ENCODE measurements at regions not wholly inside any gene's neighbourhood (a gene's known extent, or its start where the extent isn't known, plus 50 kb on each side); places are given as distances from the start of the nearest gene placed in this dataset.
"Not testable (repeated sequence)": the region's sequence is repeated elsewhere in the genome, so short reads cannot be mapped to it uniquely, and the experiment has no call there.

- not testable (repeated sequence) for DNase-seq
These were observed 315.2 kb downstream of the SV2B start for GRCh38 chr15:91415258-91415657.

- DNase-seq: no peak
These were observed 320.6 kb downstream of the SV2B start for GRCh38 chr15:91420689-91421088.

DNA sequence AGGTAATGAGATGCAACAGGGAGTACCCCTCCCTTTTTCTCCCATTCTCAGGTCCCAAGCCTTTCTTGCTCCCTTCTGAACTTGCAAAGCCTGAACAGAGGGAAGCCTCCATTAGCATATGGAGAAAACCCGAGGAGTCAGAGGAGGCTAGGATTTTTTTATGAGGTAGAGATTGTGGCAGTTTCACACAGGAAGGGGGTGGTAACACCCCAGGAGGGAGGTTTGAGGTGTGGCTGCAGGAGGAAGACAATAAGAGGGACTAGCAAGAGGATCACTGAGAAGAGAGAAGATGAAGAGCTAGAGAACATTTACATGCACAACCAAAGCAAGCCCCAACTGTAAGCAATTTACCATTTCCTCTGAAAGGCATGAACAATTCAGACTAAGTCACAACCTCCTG is 322.7 kb downstream of the SV2B start:
- DNase-seq: no peak

GRCh38 chr15:91424001-91424400 is 323.9 kb downstream of the SV2B start:
- DNase-seq: no peak

GRCh38 chr15:91426412-91426811 is 326.4 kb downstream of the SV2B start:
- no peak for DNase-seq

DNA sequence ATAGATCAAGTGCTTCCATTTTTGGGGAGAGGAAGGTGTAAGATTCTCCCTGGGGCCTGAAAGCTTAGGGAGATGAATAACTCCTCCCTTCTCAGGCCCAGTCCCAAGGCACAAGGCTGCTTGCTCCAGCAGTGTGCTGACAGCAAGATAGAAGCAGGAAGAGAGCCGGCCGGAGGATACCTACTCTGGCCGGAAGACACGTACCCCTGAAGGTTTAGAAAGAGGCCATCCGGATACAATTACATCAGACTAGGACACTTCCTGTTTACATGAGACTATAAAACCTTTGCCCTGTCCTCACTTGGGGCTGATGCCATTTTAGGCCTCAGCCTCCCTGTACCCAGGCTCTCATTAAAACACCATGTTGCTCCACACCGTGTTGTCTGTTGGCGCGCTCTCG is 329.9 kb downstream of the SV2B start:
- no peak for DNase-seq

DNA sequence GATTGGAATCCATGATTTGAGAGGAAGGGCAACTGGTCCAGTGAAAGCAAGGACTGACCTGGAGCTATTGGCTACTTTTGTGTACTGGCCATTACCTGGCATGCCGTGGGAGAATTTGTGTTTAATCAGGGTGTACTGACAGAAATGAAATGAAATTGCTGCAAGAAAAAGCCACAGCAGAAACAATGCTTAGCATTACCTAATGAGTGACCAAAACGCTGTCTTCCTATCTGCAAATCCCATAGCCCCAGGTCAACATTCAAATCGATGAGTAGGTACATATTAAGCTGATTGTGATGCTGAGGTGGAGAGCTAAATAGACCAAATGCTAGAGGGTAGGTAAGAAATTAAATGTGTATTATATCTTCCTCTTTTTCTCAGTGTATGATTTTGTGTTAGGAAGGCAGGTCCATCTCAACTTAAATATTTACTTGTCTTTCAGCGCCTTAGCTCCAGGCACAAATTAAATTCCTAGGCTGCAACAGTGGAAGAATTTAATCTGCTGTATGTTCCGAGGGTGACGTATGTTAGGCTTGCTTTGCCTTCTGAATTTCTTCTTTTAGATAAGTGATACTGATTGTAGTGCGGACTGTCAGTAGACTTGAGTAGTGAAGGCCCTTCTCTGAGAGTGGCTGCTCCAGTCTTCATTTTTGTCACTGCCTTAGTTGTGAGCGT is 331.1 kb downstream of the SV2B start:
- no peak for DNase-seq

GRCh38 chr15:91435113-91435512 is 335.1 kb downstream of the SV2B start:
- no peak for DNase-seq

- DNase-seq: no peak
These were observed 344.6 kb downstream of the SV2B start for GRCh38 chr15:91444656-91445055.

GRCh38 chr15:91445695-91446228 is 345.7 kb downstream of the SV2B start:
- no peak for DNase-seq

GRCh38 chr15:91447991-91448644 is 348.1 kb downstream of the SV2B start:
- DNase-seq: no peak

GRCh38 chr15:91453376-91453775 is 353.3 kb downstream of the SV2B start:
- DNase-seq: not testable (repeated sequence)

- no peak for DNase-seq
These were observed 356.2 kb downstream of the SV2B start for GRCh38 chr15:91456251-91456718.

DNA sequence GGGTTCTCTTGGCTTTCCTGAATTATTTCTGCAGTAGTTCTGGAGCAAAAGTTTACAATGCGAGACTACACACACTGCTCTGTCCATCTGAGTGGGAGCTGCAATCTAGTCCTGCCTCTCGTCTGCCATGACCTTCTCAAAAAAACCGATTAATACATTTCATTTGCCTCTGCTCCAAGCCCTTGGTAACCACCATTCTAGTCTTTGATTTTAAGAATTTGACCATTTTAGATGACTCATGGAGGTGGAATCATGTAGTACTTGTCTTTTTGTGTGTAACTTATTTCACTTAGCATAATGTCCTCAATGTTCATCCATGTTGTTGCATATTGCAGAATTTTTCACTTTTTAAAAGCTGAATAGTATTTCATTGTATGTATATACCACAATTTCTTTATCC is 356.9 kb downstream of the SV2B start:
- DNase-seq: no peak

DNA sequence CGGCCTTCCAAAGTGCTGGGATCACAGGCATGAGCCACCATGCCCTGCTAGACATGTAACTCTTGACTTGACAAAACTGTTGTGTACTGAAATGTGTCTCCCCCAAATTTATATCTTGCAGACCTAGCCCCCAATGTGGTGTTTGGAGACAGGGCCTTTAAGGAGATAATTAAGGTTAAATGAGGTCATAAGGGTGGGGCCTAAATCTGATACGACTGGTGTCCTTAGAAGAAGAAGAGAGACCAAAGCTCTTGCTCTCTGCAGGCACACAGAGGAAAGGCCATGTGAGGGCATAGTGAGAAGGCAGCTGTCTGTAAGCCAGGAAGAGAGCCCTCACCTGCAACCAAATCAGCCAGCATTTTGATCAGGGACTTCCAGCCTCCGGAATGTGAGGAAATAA is 361.3 kb downstream of the SV2B start:
- no peak for DNase-seq

DNA sequence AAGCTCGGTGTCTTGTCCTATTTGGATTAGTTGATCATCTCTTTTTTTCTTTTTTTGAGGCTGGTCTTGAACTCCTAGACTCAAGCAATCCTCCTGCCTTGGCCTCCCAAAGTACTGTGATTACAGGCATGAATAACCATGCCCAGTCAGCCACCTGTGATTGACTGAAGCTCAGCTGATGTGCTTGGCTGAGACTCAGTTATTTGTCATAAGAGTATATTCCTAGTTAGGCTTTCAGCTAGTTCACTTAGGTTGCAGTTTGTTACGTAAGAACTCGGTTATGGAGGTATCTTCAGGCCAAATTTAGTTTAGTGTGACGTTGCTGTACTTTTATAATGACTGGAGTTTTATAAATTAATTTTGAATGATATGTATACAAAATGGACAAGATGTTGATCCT is 365.0 kb downstream of the SV2B start:
- DNase-seq: no peak

DNA sequence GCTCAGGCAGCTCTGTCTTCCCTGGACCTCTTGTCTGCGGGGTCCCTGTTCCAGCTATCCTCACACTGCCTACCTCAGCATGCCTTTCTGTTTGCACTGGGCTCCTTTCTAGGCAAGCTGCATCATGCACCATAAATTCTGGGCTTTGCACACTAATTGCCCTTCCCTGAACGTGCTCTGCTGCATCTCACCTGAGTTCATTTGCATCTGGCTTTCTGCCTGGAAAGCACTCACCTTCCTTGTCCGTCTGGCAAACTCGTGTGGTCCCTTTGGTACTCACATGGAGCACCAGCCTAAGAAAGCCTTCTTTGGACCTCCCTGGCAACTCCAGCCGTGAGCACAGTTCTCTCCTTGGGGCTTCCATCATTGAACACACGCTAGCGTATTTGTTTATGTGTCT is 365.6 kb downstream of the SV2B start:
- no peak for DNase-seq

- DNase-seq: no peak
These were observed 369.0 kb downstream of the SV2B start for GRCh38 chr15:91468871-91469580.

- DNase-seq: peak; percentile 61
These were observed 369.8 kb downstream of the SV2B start for GRCh38 chr15:91469632-91470567.

- DNase-seq: no peak
These were observed 371.4 kb downstream of the SV2B start for GRCh38 chr15:91471468-91471867.

DNA sequence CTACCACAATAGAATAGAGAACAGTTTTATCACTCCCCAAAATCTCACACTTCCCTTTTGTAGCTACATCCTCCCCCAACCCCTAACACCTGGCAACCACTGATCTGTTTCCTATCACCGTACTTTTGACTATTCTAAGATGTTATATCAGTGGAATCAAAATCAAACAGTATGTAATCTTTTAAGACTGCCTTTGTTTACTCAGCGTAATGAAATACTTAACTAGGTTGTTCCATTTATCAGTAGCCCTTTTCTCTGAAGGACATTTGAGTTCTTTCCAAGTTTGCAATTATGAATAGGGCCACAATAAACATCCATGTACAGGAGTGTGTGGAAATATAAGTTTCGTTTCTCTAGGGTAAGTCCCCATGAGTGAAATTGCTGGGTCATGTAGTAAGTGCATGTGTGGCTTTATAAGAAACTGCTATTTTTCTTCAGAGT is 372.3 kb downstream of the SV2B start:
- DNase-seq: no peak

GRCh38 chr15:91473894-91474545 is 374.0 kb downstream of the SV2B start:
- DNase-seq: no peak
